Activated CD4-positive, alpha-beta T cell treated with anti-CD3 and anti-CD28 coated beads for 4 hours (primary cell): ENCODE measurements at regions not wholly inside any gene's neighbourhood (a gene's known extent, or its start where the extent isn't known, plus 50 kb on each side); places are given as distances from the start of the nearest gene placed in this dataset.
"Not testable (repeated sequence)": the region's sequence is repeated elsewhere in the genome, so short reads cannot be mapped to it uniquely, and the experiment has no call there.

Source experiments
- DNase-seq, 2 donors: peaks; one replicate each; pipeline ENCODE4 v3.0.0-alpha.2; 2020

- no peak for DNase-seq
Measured at GRCh38 chr2:145587922-145588321, 1068.0 kb upstream of the ZEB2 start.

GRCh38 chr2:145584353-145584752, 1064.4 kb upstream of the ZEB2 start:
- no peak for DNase-seq

- no peak for DNase-seq
Measured at GRCh38 chr2:145573608-145574007, 1053.7 kb upstream of the ZEB2 start.

- DNase-seq: no peak
Measured at GRCh38 chr2:145572238-145572637, 1052.3 kb upstream of the ZEB2 start.

- no peak for DNase-seq
Measured at GRCh38 chr2:145569108-145569507, 1049.2 kb upstream of the ZEB2 start.

- no peak for DNase-seq
Measured at GRCh38 chr2:145563741-145564615, 1044.1 kb upstream of the ZEB2 start.

- no peak for DNase-seq
Measured at GRCh38 chr2:145561152-145561551, 1041.2 kb upstream of the ZEB2 start.

GRCh38 chr2:145558617-145559350, 1038.9 kb upstream of the ZEB2 start:
- no peak for DNase-seq

GRCh38 chr2:145555360-145555759, 1035.4 kb upstream of the ZEB2 start:
- no peak for DNase-seq

GRCh38 chr2:145551686-145552085, 1031.8 kb upstream of the ZEB2 start:
- no peak for DNase-seq

GRCh38 chr2:145548479-145548878, 1028.6 kb upstream of the ZEB2 start:
- no peak for DNase-seq

- no peak for DNase-seq
Measured at GRCh38 chr2:145547620-145548019, 1027.7 kb upstream of the ZEB2 start.

GRCh38 chr2:145546091-145546490, 1026.2 kb upstream of the ZEB2 start:
- no peak for DNase-seq

GRCh38 chr2:145543856-145544255, 1023.9 kb upstream of the ZEB2 start:
- DNase-seq: no peak

GRCh38 chr2:145543155-145543554, 1023.2 kb upstream of the ZEB2 start:
- DNase-seq: no peak

- DNase-seq: no peak
Measured at GRCh38 chr2:145541028-145541427, 1021.1 kb upstream of the ZEB2 start.

GRCh38 chr2:145538661-145539350, 1018.9 kb upstream of the ZEB2 start:
- DNase-seq: no peak

GRCh38 chr2:145530653-145531052, 1010.7 kb upstream of the ZEB2 start:
- DNase-seq: no peak

- no peak for DNase-seq
Measured at GRCh38 chr2:145524836-145525235, 1004.9 kb upstream of the ZEB2 start.

- no peak for DNase-seq
Measured at GRCh38 chr2:145524303-145524702, 1004.4 kb upstream of the ZEB2 start.

- DNase-seq: not testable (repeated sequence)
Measured at GRCh38 chr2:145519254-145519653, 999.3 kb upstream of the ZEB2 start.

GRCh38 chr2:145511946-145512345, 992.0 kb upstream of the ZEB2 start:
- no peak for DNase-seq

GRCh38 chr2:145503511-145503910, 983.6 kb upstream of the ZEB2 start:
- DNase-seq: no peak

GRCh38 chr2:145501920-145502319, 982.0 kb upstream of the ZEB2 start:
- no peak for DNase-seq
